ENCODE measurements at regions not wholly inside any gene's neighbourhood (a gene's known extent, or its start where the extent isn't known, plus 50 kb on each side); places are given as distances from the start of the nearest gene placed in this dataset.

GRCh38 chr13:40087091-40088002, 431.9 kb downstream of the COG6 start:
- TF ChIP-seq EZH2 (IDR thresholded peaks at IDR 0.05; ENCODE audit: borderline replicate concordance, low read length) (no peak), CTCF (IDR thresholded peaks at IDR 0.05; ENCODE audit: low read length) (no peak)
